OCI-M2 (cell line): ENCODE measurements at regions not wholly inside any gene's neighbourhood (a gene's known extent, or its start where the extent isn't known, plus 50 kb on each side); places are given as distances from the start of the nearest gene placed in this dataset.
"Not testable (repeated sequence)": the region's sequence is repeated elsewhere in the genome, so short reads cannot be mapped to it uniquely, and the experiment has no call there.

Source experiments
- DNase-seq: peaks from one replicate; lab custom pipeline; 2025; ENCODE audit not compliant: unreplicated experiment; lab: John Stamatoyannopoulos, UW

DNA sequence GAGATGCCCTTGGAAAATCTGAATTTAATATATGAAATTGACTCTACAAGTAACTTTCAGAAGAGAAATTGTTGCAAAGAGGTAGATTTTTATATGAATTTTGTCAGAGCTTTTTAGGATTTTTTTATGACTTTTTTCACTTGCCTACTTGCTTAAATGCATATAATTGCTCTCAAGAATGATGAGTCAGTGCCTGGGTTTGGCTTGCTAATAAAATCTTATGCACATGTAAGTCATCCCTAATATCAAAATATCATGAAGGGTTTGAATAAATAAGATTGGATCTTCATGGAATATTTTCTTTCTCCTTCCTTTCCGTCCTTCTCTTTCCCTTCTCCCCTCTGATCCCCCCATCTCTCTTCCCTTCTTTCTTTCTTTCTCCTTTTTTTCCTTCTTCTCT lies 354.1 kb downstream of the TXNL1 start:
- DNase-seq: no peak

DNA sequence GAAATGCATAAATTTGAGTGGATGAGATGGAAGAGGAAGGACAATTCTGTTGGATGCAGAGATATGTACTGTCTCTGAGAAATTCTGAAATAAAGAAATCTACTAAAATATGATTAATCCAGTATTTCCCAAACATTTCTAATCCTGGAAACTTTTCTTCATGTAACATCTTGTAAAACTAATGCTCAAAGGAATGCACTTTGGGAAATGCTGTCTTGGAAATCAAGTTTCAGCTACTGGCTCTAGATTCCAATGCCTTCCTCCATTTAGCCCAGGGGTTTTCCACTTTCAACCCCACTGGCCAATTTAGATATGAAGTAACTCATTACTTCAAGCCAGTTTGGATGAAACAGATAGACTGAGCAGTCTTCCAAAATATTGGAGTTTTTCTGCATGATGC lies 355.1 kb downstream of the TXNL1 start:
- DNase-seq: no peak

DNA sequence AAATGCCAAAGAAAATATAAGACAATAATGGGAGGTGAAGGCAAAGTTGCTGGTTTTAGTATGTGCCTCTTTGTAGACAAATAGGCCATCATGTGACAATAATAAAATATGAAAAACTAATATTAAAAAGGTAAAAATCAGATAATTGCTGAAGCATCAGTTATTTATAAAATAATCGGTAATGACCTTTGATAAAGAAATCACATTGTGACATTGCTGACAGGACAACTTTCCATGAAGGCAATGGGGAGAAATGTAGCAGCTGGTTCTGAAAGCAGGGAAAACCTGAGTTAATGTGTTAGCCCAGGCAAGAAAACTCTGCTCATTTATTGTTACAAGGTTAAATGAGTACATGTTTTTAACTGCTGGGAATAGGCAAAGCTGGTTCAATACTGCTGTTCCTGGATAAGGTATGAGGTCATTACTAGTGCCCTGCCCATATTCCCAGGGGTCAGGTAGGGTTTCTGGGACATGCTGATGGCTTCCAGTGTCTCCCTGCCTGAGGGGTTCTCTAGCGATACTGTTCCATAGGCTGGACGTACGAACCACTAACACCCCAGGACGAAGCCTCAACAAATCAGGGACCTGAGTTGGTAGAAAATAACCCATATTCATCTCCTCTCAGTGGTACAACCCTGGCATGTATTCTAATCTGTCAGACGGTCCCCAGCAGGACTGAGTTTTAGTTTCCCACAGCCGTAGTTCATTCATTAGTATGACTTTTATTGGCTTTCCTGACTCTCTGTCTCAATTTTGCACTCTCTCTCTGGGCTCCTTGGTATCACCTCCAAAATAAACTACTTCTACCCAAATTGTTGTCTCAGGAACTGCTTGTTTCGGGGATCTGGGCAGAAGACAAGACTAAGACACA lies 355.9 kb downstream of the TXNL1 start:
- DNase-seq: no peak

DNA sequence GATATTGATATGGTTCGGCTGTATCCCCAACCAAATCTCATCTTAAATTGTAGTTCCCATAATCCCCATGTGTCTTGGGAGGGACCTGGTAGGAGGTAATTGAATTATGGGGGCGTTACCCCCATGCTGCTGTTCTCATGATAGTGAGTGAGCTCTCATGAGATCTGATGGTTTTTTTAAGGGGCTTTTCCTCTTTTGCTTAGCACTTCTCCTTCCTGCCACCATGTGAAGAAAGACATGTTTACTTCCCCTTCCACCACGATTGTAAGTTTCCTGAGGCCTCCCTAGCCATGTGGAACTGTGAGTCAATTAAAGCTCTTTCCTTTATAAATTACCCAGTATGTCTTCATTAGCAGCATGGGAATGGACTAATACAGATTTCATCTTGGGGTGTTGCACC lies 358.6 kb downstream of the TXNL1 start:
- DNase-seq: not testable (repeated sequence)

DNA sequence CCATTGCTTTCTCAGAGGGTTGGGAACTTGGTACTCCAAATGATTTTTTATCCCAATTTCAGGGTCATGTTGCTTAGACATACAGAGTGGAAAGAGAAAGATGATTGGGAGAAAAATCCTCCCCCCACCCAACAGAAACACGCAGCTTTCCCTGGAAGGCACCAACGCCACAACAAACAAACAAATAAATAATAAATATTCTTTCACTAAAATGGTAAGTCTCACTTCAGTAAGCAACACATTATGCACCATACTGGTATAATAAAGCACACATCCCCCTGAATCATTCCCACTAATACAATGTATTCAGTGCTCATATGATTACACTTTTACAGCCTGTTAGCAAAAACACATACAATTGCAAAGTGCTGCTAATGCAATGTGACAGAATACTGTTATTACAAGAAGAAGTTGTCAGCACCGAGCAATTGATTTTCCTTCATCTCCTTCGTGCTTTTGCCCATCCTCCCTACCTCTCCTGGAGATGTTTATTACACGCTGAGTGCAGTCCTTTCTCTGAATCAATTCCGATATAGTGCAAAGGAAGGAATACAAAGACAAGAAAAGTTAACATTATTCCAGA lies 359.9 kb downstream of the TXNL1 start:
- no peak for DNase-seq

DNA sequence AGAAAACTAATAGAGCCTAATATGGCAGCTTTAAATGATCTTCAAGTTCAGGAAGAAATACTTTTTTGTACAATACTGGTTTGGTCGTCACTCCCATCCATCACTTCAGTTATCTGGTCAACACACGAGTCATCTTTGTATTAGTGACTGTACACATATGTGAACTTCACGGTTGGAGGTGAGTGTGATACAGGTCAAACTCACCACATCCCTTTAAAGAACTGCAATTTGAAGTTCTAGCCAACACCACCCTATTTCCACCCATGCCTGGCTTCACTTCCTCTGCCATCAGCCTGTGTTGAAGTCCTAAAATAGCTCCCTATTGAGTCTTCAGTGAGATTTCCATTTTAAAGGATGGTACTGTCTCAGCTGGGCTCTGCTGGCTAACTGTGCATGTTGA lies 361.9 kb downstream of the TXNL1 start:
- no peak for DNase-seq

DNA sequence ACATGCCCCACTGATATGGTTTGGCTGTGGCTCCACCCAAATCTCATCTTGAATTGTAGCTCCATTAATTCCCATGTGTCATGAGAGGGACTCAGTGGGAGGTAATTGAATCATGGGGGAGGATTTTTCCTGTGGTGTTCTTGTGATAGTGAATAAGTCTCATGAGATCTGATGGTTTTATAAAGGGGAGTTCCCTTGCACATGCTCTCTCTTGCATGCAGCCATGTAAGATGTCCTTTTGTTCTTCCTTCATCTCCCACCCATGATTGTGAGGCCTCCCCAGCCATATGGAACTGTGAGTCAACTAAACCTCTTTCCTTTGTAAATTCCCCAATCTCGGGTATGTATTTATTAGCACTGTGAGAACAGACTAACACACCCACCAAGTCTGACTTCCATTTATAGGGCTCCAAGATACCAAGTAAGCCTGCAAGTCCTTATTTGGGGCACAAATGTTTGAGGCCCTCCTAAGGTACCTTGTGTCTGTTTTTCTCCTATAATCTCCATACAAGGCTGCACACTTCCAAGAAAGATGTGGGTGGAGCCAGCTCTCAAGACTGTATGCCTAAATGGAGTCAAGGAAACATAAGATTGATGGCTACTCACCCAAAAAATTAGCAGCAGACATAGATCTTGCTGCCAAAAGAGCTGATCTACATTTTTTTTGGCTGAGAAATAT lies 364.7 kb downstream of the TXNL1 start:
- no peak for DNase-seq

DNA sequence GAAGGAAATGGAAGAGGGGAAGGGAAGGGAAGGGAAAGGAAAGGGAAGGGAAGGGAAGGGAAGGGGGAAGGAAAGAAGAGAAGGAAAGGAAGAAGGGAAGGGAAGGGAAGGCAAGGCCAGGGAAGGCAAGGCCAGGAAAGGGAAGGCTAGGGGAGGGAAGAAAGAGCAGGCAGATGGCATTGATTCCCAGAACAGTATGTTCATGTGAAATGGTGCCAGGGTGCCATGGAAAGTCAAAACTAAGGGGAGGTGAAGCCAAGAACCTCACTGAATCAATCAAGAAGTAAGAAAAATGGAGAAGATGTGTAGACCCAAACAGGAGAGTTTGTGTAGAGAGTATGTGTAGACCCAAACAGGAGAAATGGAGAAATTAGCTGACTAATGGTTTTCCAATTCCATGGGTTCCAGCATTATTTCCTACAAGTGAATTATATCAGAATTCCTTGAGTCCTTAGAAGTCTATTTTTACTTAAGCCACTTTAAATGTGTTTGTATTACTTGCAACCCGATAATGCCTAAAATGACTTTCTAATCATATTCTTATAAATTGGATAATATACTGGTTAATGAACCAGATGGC lies 367.6 kb downstream of the TXNL1 start:
- DNase-seq: no peak

DNA sequence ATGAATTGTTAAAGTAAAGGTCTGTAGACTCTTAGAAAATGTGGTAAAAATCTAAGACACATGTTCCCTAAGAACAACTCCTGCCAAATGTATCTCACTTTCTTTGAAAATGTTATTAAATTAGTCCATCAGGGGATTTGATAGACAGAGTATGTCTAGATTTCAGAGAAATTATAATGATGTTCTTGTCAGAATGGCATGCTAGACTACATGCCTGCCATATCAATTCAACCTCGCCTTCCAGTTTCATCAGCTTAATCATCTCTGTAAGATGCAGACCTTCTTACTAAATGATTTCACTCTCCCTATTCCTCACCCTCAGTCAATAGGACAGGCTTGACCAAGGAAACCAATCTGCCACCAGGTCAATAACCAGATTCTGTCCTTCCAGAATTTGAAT lies 368.4 kb downstream of the TXNL1 start:
- DNase-seq: no peak

DNA sequence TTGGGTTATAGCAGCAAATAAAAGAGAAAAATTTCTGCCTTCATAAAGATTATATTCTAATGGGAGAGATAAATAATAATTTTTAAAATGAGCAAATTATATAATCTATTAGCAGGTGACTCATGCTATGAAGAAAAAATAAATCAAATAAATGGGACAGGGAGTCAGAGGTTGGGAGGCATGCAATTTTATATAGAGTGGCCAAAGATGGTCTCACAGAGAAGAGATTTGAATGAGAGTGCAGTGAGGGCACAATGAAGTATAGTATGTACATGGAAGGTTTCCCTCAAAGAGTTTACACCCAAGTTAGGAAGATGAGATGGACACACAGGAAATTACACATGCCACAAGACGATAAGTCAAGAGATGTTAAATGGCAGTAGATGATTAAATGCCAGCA lies 369.4 kb downstream of the TXNL1 start:
- DNase-seq: no peak

DNA sequence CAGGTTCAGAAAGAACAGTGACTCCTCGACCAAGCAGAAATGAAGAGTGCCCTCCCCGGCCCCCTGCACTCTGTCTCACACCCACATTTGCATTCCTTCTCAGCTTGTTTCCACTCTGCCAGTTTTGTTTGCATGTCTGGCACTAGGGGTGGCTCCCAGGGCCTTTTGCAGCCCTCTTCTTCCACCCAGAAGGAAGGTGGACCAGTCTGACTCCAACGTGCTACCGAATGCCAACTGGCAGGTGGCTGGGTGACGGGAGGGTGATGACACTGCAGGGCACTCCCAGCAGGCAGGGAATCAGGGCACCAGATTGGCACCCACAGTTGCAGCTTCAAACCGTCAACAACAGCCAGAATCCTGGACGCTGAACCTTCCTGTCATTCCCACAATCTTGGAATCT lies 371.1 kb downstream of the TXNL1 start:
- no peak for DNase-seq

DNA sequence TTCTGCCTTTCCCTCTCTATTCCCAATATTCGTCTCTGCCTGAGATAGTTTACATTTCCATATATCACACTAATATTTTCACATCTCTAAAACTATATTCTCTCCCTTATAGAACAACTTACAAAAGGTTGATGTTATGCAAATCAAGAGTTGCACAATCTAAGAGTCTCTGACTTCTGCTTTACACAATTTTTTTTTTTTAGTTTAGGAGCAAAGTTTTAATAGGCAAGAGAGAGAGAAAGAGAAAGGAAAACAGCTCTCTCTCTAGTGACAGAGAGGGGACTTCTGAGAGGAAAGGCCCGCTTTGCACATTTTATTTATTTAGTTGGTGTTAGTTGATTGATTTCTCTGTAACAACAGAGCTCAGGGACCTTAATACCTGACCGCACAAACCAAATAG lies 380.2 kb downstream of the TXNL1 start:
- DNase-seq: no peak

DNA sequence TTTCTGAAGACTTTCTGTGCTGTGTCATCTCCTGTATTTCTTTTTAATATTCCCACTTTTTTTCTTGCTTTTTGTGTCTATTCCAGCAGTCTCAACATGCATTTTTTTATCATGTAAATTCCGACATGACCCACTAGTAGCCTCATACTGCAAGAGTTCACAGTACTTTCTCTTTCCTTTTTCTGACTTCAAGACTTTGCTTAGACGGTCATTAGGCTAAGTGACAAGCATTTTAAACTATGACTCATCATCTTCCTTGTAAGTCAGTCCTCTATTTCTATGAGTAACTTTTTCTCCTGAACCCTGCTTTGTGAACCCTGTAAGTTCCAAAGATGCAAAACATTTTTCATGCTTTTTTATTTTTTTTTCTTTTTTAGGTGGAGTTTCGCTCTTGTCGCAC lies 381.2 kb downstream of the TXNL1 start:
- DNase-seq: no peak

DNA sequence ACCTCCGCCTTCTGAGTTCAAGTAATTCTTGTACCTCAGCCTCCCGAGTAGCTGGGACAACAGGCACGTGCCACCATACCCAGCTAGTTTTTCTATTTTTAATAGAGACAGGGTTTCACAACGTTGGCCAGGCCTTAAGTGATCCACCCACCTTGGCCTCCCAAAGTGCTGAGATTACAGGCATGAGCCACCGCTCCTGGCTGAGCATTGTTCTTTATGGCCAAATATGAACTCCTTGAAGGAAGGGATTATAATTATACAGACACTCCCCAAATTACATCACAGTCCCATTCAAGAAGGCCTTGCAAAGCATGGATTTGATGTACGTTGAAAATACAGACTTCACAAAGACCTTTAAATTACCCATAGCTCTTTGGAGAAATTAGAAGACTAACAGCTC lies 381.7 kb downstream of the TXNL1 start:
- no peak for DNase-seq

DNA sequence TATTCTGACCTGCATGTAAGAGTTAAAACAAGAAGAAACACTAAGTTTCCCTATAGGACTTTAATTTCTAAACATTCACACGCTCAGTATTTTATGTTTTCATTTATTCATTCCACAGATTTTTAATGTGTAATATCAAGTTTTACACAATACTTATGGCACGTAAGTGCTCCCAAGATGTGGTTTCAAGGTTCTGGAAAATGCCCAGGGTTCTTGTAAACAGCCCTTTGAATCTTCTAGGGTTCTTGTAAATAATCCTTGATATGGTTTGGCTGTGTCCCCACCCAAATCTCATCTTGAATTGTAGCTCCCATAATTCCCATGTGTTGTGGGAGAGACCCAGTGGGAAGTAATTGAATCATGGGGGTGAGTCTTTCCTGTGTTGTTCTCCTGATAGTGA lies 383.0 kb downstream of the TXNL1 start:
- no peak for DNase-seq

DNA sequence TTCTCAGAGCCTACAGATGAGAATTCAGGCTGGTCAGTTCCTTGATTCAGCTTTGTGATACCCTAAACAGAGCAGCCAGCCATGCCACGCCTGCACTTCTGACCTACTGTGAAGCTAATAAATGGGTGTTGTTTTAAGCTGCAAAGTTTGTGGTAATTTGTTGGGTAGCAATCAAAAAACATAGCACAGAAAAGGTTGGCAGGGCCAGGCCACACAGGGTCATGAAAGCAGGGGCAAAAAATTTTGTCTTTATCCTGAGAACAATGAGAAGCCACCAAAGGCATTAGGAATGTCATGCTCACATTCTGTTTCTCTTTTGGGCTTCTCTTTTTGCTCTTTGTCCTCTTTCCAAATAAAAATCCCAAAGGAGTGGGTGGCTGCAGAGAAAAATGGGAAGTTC lies 385.9 kb downstream of the TXNL1 start:
- DNase-seq: no peak

DNA sequence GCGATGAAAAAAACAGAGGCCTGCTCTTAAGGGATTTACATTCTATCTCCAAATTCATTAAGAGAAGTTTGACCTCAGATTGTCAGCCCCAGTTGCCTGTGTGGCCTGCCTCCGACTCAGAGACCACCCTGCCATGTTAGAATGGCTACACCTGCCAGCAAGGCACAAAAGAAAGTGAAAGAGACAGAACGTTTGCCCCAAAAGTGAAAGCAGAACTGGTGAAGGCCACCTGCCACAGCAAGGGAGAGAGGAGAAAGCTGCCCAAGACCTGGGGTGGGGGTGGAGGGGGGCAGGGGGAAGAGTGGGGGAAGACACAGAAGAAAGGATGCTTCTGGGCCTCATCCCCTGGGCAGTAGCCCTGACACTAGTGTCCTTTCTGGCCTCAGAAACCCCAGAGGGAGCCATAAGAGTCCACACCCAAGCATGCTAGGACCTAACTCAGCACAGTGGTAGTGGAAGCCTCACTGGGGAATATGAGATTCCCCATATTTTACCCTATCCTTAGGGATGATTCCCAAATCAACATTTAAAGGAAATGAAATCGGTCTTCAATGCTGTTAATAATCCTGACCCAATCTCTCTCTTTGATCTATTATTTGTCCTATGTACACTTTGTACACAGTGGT lies 389.7 kb downstream of the TXNL1 start:
- DNase-seq: no peak

DNA sequence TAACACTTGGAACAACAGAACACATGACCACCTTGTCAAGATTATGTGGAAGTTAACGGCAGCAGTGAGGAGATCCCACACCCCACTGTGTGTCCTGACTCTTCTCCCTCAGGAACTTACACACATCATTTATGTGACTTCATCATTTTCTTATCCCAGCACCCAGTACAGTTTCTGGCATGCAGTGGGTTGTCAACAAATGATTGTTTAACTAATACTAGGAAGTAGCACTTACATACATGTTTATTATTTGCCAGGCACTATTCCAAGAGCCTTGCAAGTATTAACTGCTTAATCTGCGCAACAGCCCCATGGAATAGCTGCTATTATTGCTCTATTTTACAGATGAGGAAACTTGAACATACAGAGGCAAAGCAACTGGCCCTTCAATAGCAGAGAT lies 391.5 kb downstream of the TXNL1 start:
- DNase-seq: no peak

DNA sequence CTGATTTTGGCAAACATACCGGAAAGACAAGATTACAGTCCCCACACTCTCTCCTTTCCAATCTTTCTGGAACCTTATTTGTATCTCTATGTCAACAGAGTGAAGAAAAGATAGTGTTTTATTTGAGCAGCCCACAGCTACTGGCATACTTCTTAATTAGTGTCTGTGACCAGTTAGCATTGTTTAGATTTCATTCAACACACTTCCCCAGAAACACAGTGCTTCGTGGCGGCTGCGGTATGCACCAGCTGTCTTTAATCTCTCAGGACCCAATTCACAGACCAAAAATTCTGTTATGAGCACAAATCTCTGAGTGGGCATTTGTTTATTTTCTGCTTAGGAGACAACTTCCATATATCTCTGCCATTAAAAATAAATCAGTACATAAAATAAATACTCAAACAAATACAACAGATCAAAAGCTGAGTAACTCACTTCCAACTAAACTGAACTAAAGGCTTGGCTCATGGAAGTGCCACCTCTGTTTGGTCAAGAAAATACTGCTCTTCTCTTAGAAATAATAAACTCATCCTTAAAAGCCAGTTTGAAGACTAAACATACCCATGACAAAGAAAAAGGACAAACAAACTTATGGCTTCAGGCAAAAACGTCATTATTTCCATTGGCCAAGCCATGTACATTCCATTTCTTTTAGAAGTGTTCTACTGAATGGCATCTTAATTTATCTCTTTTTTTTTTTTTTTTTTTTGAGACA lies 392.4 kb downstream of the TXNL1 start:
- no peak for DNase-seq

DNA sequence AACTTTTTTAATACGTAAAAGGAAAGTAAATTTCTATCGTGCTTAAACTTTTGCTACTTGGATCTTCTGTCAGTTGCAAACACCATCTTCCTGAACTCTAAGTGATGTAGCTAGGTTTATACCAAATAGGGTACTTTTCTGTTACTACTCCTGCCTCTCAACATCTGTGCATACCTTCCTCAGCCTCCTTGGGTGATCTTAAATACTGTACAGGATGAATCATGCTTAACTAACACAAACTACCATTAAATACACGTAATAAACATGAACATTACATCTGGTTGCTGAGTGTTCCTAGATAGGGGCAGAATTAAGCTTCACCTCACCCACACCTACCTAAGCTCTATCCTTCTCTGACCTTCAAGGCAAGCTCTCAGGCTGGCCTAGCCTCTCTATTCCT lies 398.0 kb downstream of the TXNL1 start:
- DNase-seq: no peak

DNA sequence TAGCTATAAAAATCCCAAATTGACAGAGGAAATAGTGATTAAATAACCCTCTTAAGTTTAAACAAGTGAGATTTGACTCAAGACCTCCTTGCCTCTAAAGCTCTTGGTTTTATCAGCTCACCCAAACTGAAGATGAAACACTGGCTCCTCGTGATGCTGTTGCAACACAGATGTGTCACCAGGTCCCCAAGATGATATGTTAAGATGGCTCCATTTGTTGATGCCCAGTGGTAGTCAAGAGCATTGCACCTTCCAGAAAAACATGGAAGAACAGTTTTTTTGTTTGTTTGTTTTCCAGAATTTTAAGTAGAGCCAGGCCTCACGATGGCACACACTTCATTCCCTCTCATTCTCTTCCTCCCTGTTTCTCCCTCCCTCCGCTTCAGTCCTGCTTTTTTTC lies 399.8 kb downstream of the TXNL1 start:
- DNase-seq: no peak
